Breast epithelium (tissue), 4 donors: ENCODE measurements at regions not wholly inside any gene's neighbourhood (a gene's known extent, or its start where the extent isn't known, plus 50 kb on each side); places are given as distances from the start of the nearest gene placed in this dataset.

ENCODE experiments used
- DNase-seq, 2 donors: peaks; one replicate each; pipeline ENCODE4 v3.0.0-alpha.2; 2019; ENCODE audit warnings: low spot score in 2 of 2
- H3K27ac ChIP-seq, 2 donors: fragments of 200-600 bp; sonication (generic) in 1 of 2; one replicate each; pipeline ENCODE4 v1.5.1; 2016 to 2019; ENCODE audit warnings: mild to moderate bottlenecking in 1 of 2
- H3K27me3 ChIP-seq, 2 donors: fragments of 200-600 bp; sonication (generic) in 1 of 2; one replicate each; pipeline versions ENCODE4 v1.5.1 to v1.6.0; 2017 to 2019; ENCODE audit warnings: control low read depth in 1 of 2, mild to moderate bottlenecking in 1 of 2
- H3K36me3 ChIP-seq: fragments of 200-600 bp; one replicate; pipeline ENCODE4 v1.5.1; 2019
- H3K4me1 ChIP-seq, 2 donors: fragments of 200-600 bp; sonication (generic); one replicate each; pipeline ENCODE4 v1.5.1; 2016 to 2019; ENCODE audit warnings: control low read depth in 1 of 2
- H3K4me3 ChIP-seq, 3 donors: fragments of 200-600 bp; sonication (generic); 1 replicate in 2 of 3; 2 replicates in 1 of 3; pipeline ENCODE4 v1.5.1; 2016 to 2019; ENCODE audit warnings: mild to moderate bottlenecking in 3 of 3, moderate library complexity in 2 of 3
- H3K9me3 ChIP-seq, 2 donors: fragments of 200-600 bp; sonication (generic) in 1 of 2; one replicate each; pipeline ENCODE4 v1.5.1; 2016 to 2019; ENCODE audit warnings: control low read depth in 1 of 2
- POLR2A ChIP-seq: fragments of 450-650 bp; IDR thresholded peaks from one replicate; pipeline ENCODE4 v1.6.1; 2016; ENCODE audit warnings: antibody characterized with exemption, mild to moderate bottlenecking, moderate library complexity
- POLR2AphosphoS5 ChIP-seq, 3 donors: sonication (generic); formaldehyde crosslinking; IDR thresholded peaks; one replicate each; pipeline ENCODE4 v1.6.1; 2017; ENCODE audit warnings: antibody characterized with exemption in 3 of 3
- intact Hi-C: fragments of 100-400 bp; cut with DNase I; formaldehyde crosslinking; loops from one replicate; pipeline ENCODE4 v1.15.1; 2023; ENCODE audit warnings: low total_unique reads
- TF ChIP-seq, protein P1 (sequence below), 3 donors: fragments of 450-650 bp; IDR thresholded peaks; one replicate each; pipeline ENCODE4 v1.5.1; 2016 to 2017; ENCODE audit warnings: antibody characterized with exemption in 3 of 3, mild to moderate bottlenecking in 3 of 3, moderate library complexity in 3 of 3

DNA sequence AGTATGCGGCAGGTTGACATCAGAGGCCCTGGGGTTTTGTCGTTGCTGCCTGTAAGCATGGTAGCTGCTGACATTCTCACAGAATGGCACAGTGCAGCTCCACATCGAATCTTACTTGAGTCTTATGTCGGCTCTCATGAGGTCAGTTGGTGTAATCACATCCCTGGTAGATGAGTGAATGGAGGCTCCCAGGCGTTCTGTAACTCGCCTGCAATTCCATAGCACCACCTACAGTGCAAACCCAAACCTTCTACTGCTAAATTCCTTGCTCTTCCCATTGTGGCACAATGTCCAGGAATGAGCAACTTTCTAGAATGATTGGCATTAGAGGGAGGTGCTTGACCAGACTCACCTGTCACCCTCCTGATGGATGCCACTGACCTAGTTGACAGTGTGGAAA lies 578.4 kb downstream of the CCDC171 start:
- no peak for DNase-seq
- Histone ChIP-seq H3K4me1 (no peaks in the 10 kb centered on the region), H3K9me3 (peaks cover 0 to 13% of the 10 kb centered on the region in 2 donors), H3K36me3 (no peaks in the 10 kb centered on the region), H3K27me3 (no peaks in the 10 kb centered on the region), H3K4me3 (no peak overlapping the region), H3K27ac (no peak overlapping the region)
- TF ChIP-seq, protein P1, sequence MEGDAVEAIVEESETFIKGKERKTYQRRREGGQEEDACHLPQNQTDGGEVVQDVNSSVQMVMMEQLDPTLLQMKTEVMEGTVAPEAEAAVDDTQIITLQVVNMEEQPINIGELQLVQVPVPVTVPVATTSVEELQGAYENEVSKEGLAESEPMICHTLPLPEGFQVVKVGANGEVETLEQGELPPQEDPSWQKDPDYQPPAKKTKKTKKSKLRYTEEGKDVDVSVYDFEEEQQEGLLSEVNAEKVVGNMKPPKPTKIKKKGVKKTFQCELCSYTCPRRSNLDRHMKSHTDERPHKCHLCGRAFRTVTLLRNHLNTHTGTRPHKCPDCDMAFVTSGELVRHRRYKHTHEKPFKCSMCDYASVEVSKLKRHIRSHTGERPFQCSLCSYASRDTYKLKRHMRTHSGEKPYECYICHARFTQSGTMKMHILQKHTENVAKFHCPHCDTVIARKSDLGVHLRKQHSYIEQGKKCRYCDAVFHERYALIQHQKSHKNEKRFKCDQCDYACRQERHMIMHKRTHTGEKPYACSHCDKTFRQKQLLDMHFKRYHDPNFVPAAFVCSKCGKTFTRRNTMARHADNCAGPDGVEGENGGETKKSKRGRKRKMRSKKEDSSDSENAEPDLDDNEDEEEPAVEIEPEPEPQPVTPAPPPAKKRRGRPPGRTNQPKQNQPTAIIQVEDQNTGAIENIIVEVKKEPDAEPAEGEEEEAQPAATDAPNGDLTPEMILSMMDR (IDR thresholded peaks at IDR 0.05), result no peak
- TF ChIP-seq POLR2AphosphoS5 (IDR thresholded peaks at IDR 0.05), result no peak
- no peak for TF ChIP-seq POLR2A
- intact Hi-C loops, result no loop called here

DNA sequence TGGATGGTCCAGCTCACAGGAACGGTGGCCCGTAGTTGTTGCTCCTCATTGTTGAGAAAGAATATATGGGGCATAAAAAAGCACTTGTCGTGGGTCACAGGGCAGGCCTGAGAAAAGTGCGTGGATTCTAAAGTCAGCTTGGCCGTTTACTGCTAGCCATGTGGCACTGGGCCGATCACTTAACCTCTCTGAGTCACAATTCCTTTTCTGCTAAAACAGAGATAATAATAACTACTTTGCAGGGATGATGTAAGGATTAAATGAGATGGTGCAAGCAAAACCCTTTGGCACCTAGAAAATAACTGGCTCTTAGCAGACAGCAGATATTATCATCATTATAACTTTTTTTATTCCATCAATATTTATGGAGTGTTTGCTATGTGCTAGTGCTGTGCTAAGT lies 579.7 kb downstream of the CCDC171 start:
- H3K27me3 ChIP-seq, result no peaks in the 10 kb centered on the region
- H3K4me3 ChIP-seq, result no peak overlapping the region
- TF ChIP-seq POLR2A (no peak), POLR2AphosphoS5 (IDR thresholded peaks at IDR 0.05) (no peak)
- TF ChIP-seq, protein P1 (IDR thresholded peaks at IDR 0.05), result no peak
- no peak for DNase-seq
- no peaks in the 10 kb centered on the region for H3K4me1 ChIP-seq
- intact Hi-C loops, result no loop called here
- H3K36me3 ChIP-seq, result no peaks in the 10 kb centered on the region
- H3K9me3 ChIP-seq, result peaks cover 0 to 13% of the 10 kb centered on the region in 2 donors
- no peak overlapping the region for H3K27ac ChIP-seq

DNA sequence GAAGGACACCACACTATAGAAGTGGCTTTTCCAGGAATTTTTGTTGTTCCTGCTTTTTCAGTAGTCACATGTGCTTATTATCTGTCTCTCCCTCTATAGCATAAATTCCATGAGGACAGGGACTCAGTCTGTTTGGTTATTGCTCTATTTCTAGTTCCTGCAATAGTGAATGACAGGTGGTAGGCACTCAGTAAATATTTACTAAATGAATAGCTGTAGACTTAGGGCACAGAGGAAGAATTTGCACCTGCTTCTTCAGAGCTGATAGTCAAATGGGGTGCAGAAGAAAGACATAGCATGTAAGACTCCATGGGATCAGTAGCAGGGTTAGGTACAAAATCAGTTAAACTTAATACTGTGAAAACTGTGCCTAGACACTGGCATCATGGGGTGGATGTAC lies 580.2 kb downstream of the CCDC171 start:
- H3K27ac ChIP-seq, result no peak overlapping the region
- H3K27me3 ChIP-seq, result no peaks in the 10 kb centered on the region
- no peaks in the 10 kb centered on the region for H3K36me3 ChIP-seq
- no peak for DNase-seq
- intact Hi-C loops, result no loop called here
- peaks cover 0 to 13% of the 10 kb centered on the region in 2 donors for H3K9me3 ChIP-seq
- H3K4me3 ChIP-seq, result no peak overlapping the region
- H3K4me1 ChIP-seq, result no peaks in the 10 kb centered on the region
- TF ChIP-seq, protein P1 (IDR thresholded peaks at IDR 0.05), result no peak
- TF ChIP-seq POLR2AphosphoS5 (IDR thresholded peaks at IDR 0.05), result no peak
- TF ChIP-seq POLR2A, result no peak

DNA sequence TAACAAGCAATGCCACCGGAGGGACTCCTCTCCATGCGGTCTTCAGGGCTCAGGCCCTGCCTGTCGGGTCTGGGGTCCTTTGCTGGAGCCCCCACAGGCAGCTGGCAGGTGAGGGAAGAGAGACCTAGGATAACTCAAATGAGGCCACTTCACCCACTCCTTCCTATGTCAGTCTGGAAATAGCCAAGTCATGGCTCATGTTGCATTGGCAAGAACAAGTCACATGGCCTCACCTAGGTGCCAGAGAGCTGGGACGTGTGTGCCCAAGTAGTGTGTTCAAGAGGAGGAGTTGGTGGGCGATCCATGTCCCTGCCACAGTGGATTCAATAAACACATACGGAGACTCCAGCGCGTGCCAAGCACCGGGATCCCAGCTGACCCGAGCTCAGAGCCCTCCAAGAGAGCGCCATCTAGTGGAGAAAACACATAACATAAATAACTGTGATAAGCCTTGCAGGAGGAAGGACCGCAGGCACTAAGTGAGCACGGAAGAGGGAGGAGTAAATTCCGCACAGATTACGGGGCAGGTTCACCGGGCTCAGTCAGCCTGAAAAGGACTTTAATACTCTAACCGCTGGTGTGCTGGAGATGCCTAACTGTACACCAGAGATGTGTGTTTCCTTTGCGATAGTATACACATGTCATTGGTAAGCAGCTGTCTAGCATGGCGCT lies 580.8 kb downstream of the CCDC171 start:
- no peak overlapping the region for H3K4me3 ChIP-seq
- no peaks in the 10 kb centered on the region for H3K36me3 ChIP-seq
- TF ChIP-seq, protein P1 (IDR thresholded peaks at IDR 0.05), result no peak
- TF ChIP-seq POLR2A, result no peak
- TF ChIP-seq POLR2AphosphoS5 (IDR thresholded peaks at IDR 0.05), result no peak
- DNase-seq, result no peak
- H3K27ac ChIP-seq, result no peak overlapping the region
- H3K9me3 ChIP-seq, result peaks cover 0 to 13% of the 10 kb centered on the region in 2 donors
- H3K4me1 ChIP-seq, result no peaks in the 10 kb centered on the region
- intact Hi-C loops, result no loop called here
- H3K27me3 ChIP-seq, result no peaks in the 10 kb centered on the region

DNA sequence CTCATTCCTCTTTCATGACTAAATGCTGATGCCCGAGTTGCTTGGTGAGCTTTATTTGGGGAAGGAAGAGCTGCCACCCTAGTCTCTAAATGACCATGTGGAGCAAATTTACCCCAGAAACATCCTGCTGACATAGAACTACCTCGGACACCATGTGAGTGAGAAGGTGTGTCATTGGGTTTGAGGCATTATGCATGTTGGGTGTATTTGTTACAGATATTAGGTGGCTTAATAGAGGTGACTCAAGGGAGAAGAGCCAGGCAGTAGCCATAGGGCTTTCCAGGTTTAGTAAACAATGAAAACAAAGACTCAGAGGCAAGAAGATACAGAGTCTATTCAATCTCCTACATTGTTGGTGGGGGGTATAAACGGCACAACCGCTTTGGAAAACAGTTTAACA lies 581.5 kb downstream of the CCDC171 start:
- no peak for DNase-seq
- no peak overlapping the region for H3K4me3 ChIP-seq
- no peaks in the 10 kb centered on the region for H3K27me3 ChIP-seq
- TF ChIP-seq POLR2A, result no peak
- TF ChIP-seq POLR2AphosphoS5 (IDR thresholded peaks at IDR 0.05), result no peak
- TF ChIP-seq, protein P1 (IDR thresholded peaks at IDR 0.05), result no peak
- no peak overlapping the region for H3K27ac ChIP-seq
- H3K9me3 ChIP-seq, result peaks cover 0 to 7% of the 10 kb centered on the region in 2 donors
- no peaks in the 10 kb centered on the region for H3K4me1 ChIP-seq
- intact Hi-C loops, result no loop called here
- H3K36me3 ChIP-seq, result no peaks in the 10 kb centered on the region
